B cell (primary cell): ENCODE measurements at regions not wholly inside any gene's neighbourhood (a gene's known extent, or its start where the extent isn't known, plus 50 kb on each side); places are given as distances from the start of the nearest gene placed in this dataset.

ENCODE experiments used
- ATAC-seq: fragments of 200-7000 bp; cut with Tn5 transposase; one replicate; pipeline ENCODE4 v1.10.0; 2021; ENCODE audit warnings: low read depth, mild to moderate bottlenecking, moderate number of reproducible peaks, moderate library complexity
- CTCF ChIA-PET: fragments of 350-600 bp; sonication (Branson Sonifier 250); formaldehyde crosslinking; loops from one replicate; lab custom pipeline; 2021; ENCODE audit warnings: antibody characterized with exemption, inconsistent platforms; lab: Charles Lee
- POLR2A ChIA-PET: fragments of 350-600 bp; sonication (Branson Sonifier 250); formaldehyde crosslinking; loops from one replicate; lab custom pipeline; 2021; ENCODE audit warnings: antibody characterized with exemption; lab: Charles Lee
- DNase-seq: peaks from one replicate; pipeline ENCODE4 v3.0.0; 2013
- H2AFZ ChIP-seq: 2 replicates; pipeline ENCODE4 v1.6.1; 2012; ENCODE audit warnings: mild to moderate bottlenecking, low read depth, low read length; ENCODE audit not compliant: insufficient read depth, poor library complexity, severe bottlenecking
- H3K27ac ChIP-seq, 2 donors: 1 replicate in 1 of 2; 2 replicates in 1 of 2; pipeline ENCODE4 v1.5.1; 2012 to 2013; ENCODE audit warnings: low read length in 2 of 2, mild to moderate bottlenecking in 2 of 2, moderate library complexity in 1 of 2
- H3K27me3 ChIP-seq, 4 experiments: fragments of 200-600 bp in 1 of 4; sonication (generic) in 1 of 4; replicated peaks in 1 of 4; 1 replicate in 2 of 4; 2 replicates in 2 of 4; pipeline versions ENCODE4 v1.6.1 to v1.7.0; 2013 to 2016; ENCODE audit warnings: low read length in 3 of 4, mild to moderate bottlenecking in 2 of 4, mixed read lengths in 1 of 4, moderate library complexity in 1 of 4; ENCODE audit not compliant: insufficient read depth in 4 of 4, control insufficient read depth in 3 of 4; ENCODE audit errors: control extremely low read depth in 1 of 4
- H3K36me3 ChIP-seq, 2 experiments: replicated peaks in 1 of 2; 1 replicate in 1 of 2; 2 replicates in 1 of 2; pipeline versions ENCODE4 v1.6.1 to v1.7.1; 2013; ENCODE audit warnings: low read length in 1 of 2; ENCODE audit not compliant: insufficient read depth in 2 of 2, control insufficient read depth in 1 of 2; ENCODE audit errors: control extremely low read depth in 1 of 2, extremely low read depth in 1 of 2
- H3K4me1 ChIP-seq, 2 donors: fragments of 200-600 bp in 1 of 2; sonication (generic) in 1 of 2; 1 replicate in 1 of 2; 2 replicates in 1 of 2; pipeline versions ENCODE4 v1.5.1 to v1.6.1; 2013 to 2017; ENCODE audit warnings: low read length in 2 of 2; ENCODE audit not compliant: control insufficient read depth in 2 of 2, insufficient read depth in 2 of 2
- H3K4me2 ChIP-seq: replicated peaks from 2 replicates; pipeline ENCODE3; 2012; ENCODE audit warnings: mild to moderate bottlenecking, low read depth, low read length; ENCODE audit not compliant: poor library complexity, severe bottlenecking
- H3K4me3 ChIP-seq, 5 experiments: fragments of 200-600 bp in 1 of 5; sonication (generic) in 1 of 5; 1 replicate in 3 of 5; 2 replicates in 2 of 5; pipeline versions ENCODE4 v1.5.1 to v1.7.0; 2011 to 2016; ENCODE audit warnings: low read length in 4 of 5, mild to moderate bottlenecking in 4 of 5, low read depth in 2 of 5, control low read depth in 1 of 5, moderate library complexity in 1 of 5; ENCODE audit not compliant: insufficient read depth in 1 of 5; ENCODE audit errors: control extremely low read depth in 1 of 5, extremely low read depth in 1 of 5
- H3K79me2 ChIP-seq: fragments of 200-600 bp; sonication (generic); one replicate; pipeline ENCODE4 v1.6.0; 2016; ENCODE audit warnings: low read length; ENCODE audit not compliant: control insufficient read depth, insufficient read depth
- H3K9ac ChIP-seq: fragments of 200-600 bp; sonication (generic); 2 replicates; pipeline ENCODE4 v1.6.1; 2017; ENCODE audit warnings: mild to moderate bottlenecking, low read length, moderate library complexity
- H3K9me3 ChIP-seq, 3 donors: one replicate each; pipeline versions ENCODE4 v1.6.1 to v1.7.1; 2013; ENCODE audit warnings: low read length in 2 of 3; ENCODE audit not compliant: control insufficient read depth in 2 of 3, insufficient read depth in 1 of 3; ENCODE audit errors: control extremely low read depth in 1 of 3
- H4K20me1 ChIP-seq: 2 replicates; pipeline ENCODE4 v1.6.0; 2012; ENCODE audit warnings: mild to moderate bottlenecking, low read length; ENCODE audit not compliant: insufficient read depth, control insufficient read depth, poor library complexity, severe bottlenecking
- H3K27ac Mint-ChIP-seq: one replicate; pipeline ENCODE4 v1.8.0; 2021; ENCODE audit warnings: mixed read lengths
- H3K27me3 Mint-ChIP-seq: one replicate; pipeline ENCODE4 v1.8.0; 2021; ENCODE audit warnings: mixed read lengths
- H3K4me1 Mint-ChIP-seq: one replicate; pipeline ENCODE4 v1.8.0; 2021; ENCODE audit warnings: mixed read lengths
- H3K4me3 Mint-ChIP-seq: one replicate; pipeline ENCODE4 v1.8.0; 2021; ENCODE audit warnings: mixed read lengths
- H3K9me3 Mint-ChIP-seq: one replicate; pipeline ENCODE4 v1.8.0; 2022; ENCODE audit warnings: mixed read lengths; ENCODE audit not compliant: insufficient read depth
- EZH2 ChIP-seq: IDR thresholded peaks from 2 replicates; pipeline ENCODE4 v1.6.1; 2012; ENCODE audit warnings: borderline replicate concordance, low read depth, mild to moderate bottlenecking, moderate library complexity, low read length; ENCODE audit not compliant: insufficient read depth, poor library complexity, severe bottlenecking
- WGBS: methylation state at CpG from one replicate; pipeline ENCODE4 v1.1.5; 2013; ENCODE audit warnings: missing lambda C conversion rate; ENCODE audit not compliant: insufficient coverage; 5-methylcytosine and 5-hydroxymethylcytosine counted together
- intact Hi-C: fragments of 100-400 bp; cut with micrococcal nuclease; formaldehyde crosslinking; loops from one replicate; pipeline ENCODE4 v1.10.0; 2022
- TF ChIP-seq, protein P1 (sequence below): fragments of 200-600 bp; IDR thresholded peaks from one replicate; pipeline ENCODE4 v1.8.0; 2022; ENCODE audit warnings: antibody characterized with exemption, mild to moderate bottlenecking

- H3K27me3 Mint-ChIP-seq = no peaks in the 10 kb centered on the region
Measured at GRCh38 chr1:87418048-87418447, 89.4 kb downstream of the LMO4 start.

DNA sequence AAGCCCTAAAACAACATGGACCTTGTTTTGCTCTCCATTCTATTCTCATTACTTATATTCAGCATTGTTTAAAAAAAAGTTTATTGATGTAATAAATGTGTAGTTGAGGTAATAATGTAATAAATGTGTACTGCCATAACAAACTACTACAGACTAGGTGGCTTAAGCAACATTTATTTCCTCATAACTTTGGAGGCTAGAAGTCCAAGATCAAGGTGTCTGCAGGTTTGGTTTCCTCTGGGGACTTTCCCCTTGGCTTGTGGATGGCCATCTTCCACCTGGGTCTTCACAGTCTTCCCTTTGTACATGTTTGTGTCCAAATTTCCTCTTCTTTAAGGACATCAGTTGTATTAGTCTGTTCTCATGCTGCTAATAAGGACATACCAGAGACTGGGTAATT lies 93.1 kb downstream of the LMO4 start:
- H3K36me3 ChIP-seq = no peaks in the 10 kb centered on the region
- H3K4me3 ChIP-seq = no peak overlapping the region
- intact Hi-C loops = no loop called here
- H3K9me3 ChIP-seq = no peaks in the 10 kb centered on the region
- H3K4me2 ChIP-seq = no peak overlapping the region
- no peak overlapping the region for H3K4me3 Mint-ChIP-seq
- H3K4me1 ChIP-seq = no peaks in the 10 kb centered on the region
- POLR2A ChIA-PET = no interaction called here
- no peak for DNase-seq
- CTCF ChIA-PET = no interaction called here
- ATAC-seq = no peak
- H3K27me3 Mint-ChIP-seq = no peaks in the 10 kb centered on the region
- no peaks in the 10 kb centered on the region for H3K4me1 Mint-ChIP-seq
- no peaks in the 10 kb centered on the region for H4K20me1 ChIP-seq
- no peak overlapping the region for H2AFZ ChIP-seq
- TF ChIP-seq, protein P1, sequence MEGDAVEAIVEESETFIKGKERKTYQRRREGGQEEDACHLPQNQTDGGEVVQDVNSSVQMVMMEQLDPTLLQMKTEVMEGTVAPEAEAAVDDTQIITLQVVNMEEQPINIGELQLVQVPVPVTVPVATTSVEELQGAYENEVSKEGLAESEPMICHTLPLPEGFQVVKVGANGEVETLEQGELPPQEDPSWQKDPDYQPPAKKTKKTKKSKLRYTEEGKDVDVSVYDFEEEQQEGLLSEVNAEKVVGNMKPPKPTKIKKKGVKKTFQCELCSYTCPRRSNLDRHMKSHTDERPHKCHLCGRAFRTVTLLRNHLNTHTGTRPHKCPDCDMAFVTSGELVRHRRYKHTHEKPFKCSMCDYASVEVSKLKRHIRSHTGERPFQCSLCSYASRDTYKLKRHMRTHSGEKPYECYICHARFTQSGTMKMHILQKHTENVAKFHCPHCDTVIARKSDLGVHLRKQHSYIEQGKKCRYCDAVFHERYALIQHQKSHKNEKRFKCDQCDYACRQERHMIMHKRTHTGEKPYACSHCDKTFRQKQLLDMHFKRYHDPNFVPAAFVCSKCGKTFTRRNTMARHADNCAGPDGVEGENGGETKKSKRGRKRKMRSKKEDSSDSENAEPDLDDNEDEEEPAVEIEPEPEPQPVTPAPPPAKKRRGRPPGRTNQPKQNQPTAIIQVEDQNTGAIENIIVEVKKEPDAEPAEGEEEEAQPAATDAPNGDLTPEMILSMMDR = no peak
- no peak for TF ChIP-seq EZH2
- no peak overlapping the region for H3K27ac ChIP-seq
- H3K9me3 Mint-ChIP-seq = no peaks in the 10 kb centered on the region
- H3K9ac ChIP-seq = no peak overlapping the region
- no peaks in the 10 kb centered on the region for H3K27me3 ChIP-seq
- no peaks in the 10 kb centered on the region for H3K79me2 ChIP-seq
- H3K27ac Mint-ChIP-seq = no peak overlapping the region

More at GRCh38 chr1:87418048-87418447, 89.4 kb downstream of the LMO4 start:
- no CpG with 5 or more reads among the region's 3 CpGs for WGBS
- no peaks in the 10 kb centered on the region for H3K9me3 Mint-ChIP-seq
- DNase-seq (no peak), ATAC-seq (no peak)
- Histone ChIP-seq H3K9ac (no peak overlapping the region), H2AFZ (no peak overlapping the region), H3K36me3 (no peaks in the 10 kb centered on the region), H3K4me1 (no peaks in the 10 kb centered on the region), H3K27me3 (no peaks in the 10 kb centered on the region), H3K79me2 (no peaks in the 10 kb centered on the region), H3K4me2 (no peak overlapping the region), H3K9me3 (no peaks in the 10 kb centered on the region), H3K4me3 (no peak overlapping the region), H4K20me1 (no peaks in the 10 kb centered on the region), H3K27ac (no peak overlapping the region)
- H3K4me3 Mint-ChIP-seq = no peak overlapping the region
- no peaks in the 10 kb centered on the region for H3K4me1 Mint-ChIP-seq
- POLR2A ChIA-PET = no interaction called here
- no peak overlapping the region for H3K27ac Mint-ChIP-seq
- CTCF ChIA-PET = no interaction called here
- TF ChIP-seq EZH2 = no peak
- TF ChIP-seq, protein P1 = no peak
- intact Hi-C loops = no loop called here
